IMR-90 (cell line): ENCODE measurements at regions not wholly inside any gene's neighbourhood (a gene's known extent, or its start where the extent isn't known, plus 50 kb on each side); places are given as distances from the start of the nearest gene placed in this dataset.

ENCODE experiments used
- ATAC-seq: fragments of 200-7000 bp; cut with Tn5 transposase; 2 replicates; pipeline ENCODE4 v1.9.1; 2020; ENCODE audit warnings: low read depth, mild to moderate bottlenecking, moderate library complexity
- BruUV-seq: library from RNA; stranded (reverse); fragments of 400-500 nt; replicated peaks from 2 replicates; lab custom pipeline; 2021; lab: Mats Ljungman, UMichigan
- CTCF ChIA-PET: fragments of 300-600 bp; formaldehyde crosslinking; extraction: SDS; loops from one replicate; lab custom pipeline; 2021; ENCODE audit warnings: antibody characterized with exemption; lab: Yijun Ruan, JAX
- POLR2A ChIA-PET: fragments of 300-600 bp; sonication (Branson Sonifier 250); formaldehyde crosslinking; loops from one replicate; lab custom pipeline; 2022; ENCODE audit warnings: antibody characterized with exemption; ENCODE audit not compliant: unreplicated experiment; lab: Charles Lee
- DNase-seq: peaks from one replicate; pipeline ENCODE4 v3.0.0; 2013
- H2AFZ ChIP-seq: replicated peaks from 2 replicates; pipeline ENCODE3; 2013; ENCODE audit warnings: low read length, mild to moderate bottlenecking; ENCODE audit not compliant: poor library complexity
- H2AK5ac ChIP-seq: 2 replicates; pipeline ENCODE4 v1.6.1; 2013; ENCODE audit warnings: low read depth, low read length, inconsistent platforms
- H2AK9ac ChIP-seq: replicated peaks from 2 replicates; pipeline ENCODE3; 2013; ENCODE audit warnings: mild to moderate bottlenecking, low read depth, low read length, moderate library complexity; ENCODE audit not compliant: poor library complexity
- H2BK120ac ChIP-seq: 2 replicates; pipeline ENCODE4 v1.6.1; 2013; ENCODE audit warnings: low read depth, low read length, inconsistent platforms
- H2BK15ac ChIP-seq: 3 replicates; pipeline ENCODE4 v1.6.1; 2013; ENCODE audit warnings: low read depth, low read length, inconsistent platforms
- H2BK20ac ChIP-seq: 2 replicates; pipeline ENCODE4 v1.6.1; 2013; ENCODE audit warnings: low read depth, mild to moderate bottlenecking, inconsistent platforms, low read length, moderate library complexity
- H2BK5ac ChIP-seq: 2 replicates; pipeline ENCODE4 v1.6.1; 2013; ENCODE audit warnings: mild to moderate bottlenecking, low read depth, low read length, inconsistent platforms; ENCODE audit not compliant: poor library complexity, severe bottlenecking
- H3K14ac ChIP-seq: replicated peaks from 2 replicates; pipeline ENCODE4 v1.6.1; 2013; ENCODE audit warnings: low read depth, low read length, inconsistent platforms
- H3K18ac ChIP-seq: 2 replicates; pipeline ENCODE4 v1.6.1; 2013; ENCODE audit warnings: low read depth, low read length, control low read depth
- H3K23ac ChIP-seq: 2 replicates; pipeline ENCODE4 v1.6.1; 2013; ENCODE audit warnings: low read depth, low read length, inconsistent platforms
- H3K27ac ChIP-seq: 2 replicates; pipeline ENCODE4 v1.5.1; 2013; ENCODE audit warnings: mild to moderate bottlenecking, control low read depth, low read length; ENCODE audit not compliant: insufficient read depth
- H3K27me3 ChIP-seq: 2 replicates; pipeline ENCODE4 v1.6.1; 2013; ENCODE audit warnings: low read length; ENCODE audit not compliant: control insufficient read depth, insufficient read depth
- H3K36me3 ChIP-seq: 2 replicates; pipeline ENCODE4 v1.6.1; 2013; ENCODE audit warnings: low read length, mixed read lengths; ENCODE audit not compliant: control insufficient read depth, insufficient read depth
- H3K4ac ChIP-seq: 2 replicates; pipeline ENCODE4 v1.6.1; 2013; ENCODE audit warnings: low read depth, low read length, inconsistent platforms
- H3K4me1 ChIP-seq: 2 replicates; pipeline ENCODE4 v1.6.1; 2013; ENCODE audit warnings: low read length, mixed read lengths; ENCODE audit not compliant: control insufficient read depth, insufficient read depth
- H3K4me2 ChIP-seq: 2 replicates; pipeline ENCODE4 v1.6.1; 2013; ENCODE audit warnings: low read depth, mild to moderate bottlenecking, control low read depth, low read length, moderate library complexity
- H3K4me3 ChIP-seq: 2 replicates; pipeline ENCODE4 v1.5.1; 2013; ENCODE audit warnings: low read depth, mild to moderate bottlenecking, control low read depth, low read length, moderate library complexity; ENCODE audit not compliant: insufficient read depth
- H3K56ac ChIP-seq: 2 replicates; pipeline ENCODE4 v1.6.1; 2013; ENCODE audit warnings: low read length, inconsistent platforms; ENCODE audit not compliant: insufficient read depth; ENCODE audit errors: extremely low read depth
- H3K79me1 ChIP-seq, 2 experiments: 2 replicates each; pipeline ENCODE4 v1.6.1; 2013; ENCODE audit warnings: low read length in 2 of 2, inconsistent platforms in 1 of 2, low read depth in 1 of 2
- H3K9ac ChIP-seq: 2 replicates; pipeline ENCODE4 v1.6.1; 2013; ENCODE audit warnings: low read depth, low read length, control low read depth
- H3K9me1 ChIP-seq: 2 replicates; pipeline ENCODE4 v1.6.1; 2013; ENCODE audit warnings: low read length, inconsistent platforms; ENCODE audit not compliant: insufficient read depth
- H3K9me3 ChIP-seq: 2 replicates; pipeline ENCODE4 v1.6.1; 2013; ENCODE audit warnings: low read length; ENCODE audit not compliant: control insufficient read depth, insufficient read depth
- H4K20me1 ChIP-seq: 2 replicates; pipeline ENCODE4 v1.6.1; 2013; ENCODE audit warnings: low read length, inconsistent platforms; ENCODE audit not compliant: insufficient read depth
- H4K5ac ChIP-seq: 2 replicates; pipeline ENCODE4 v1.6.1; 2013; ENCODE audit warnings: mild to moderate bottlenecking, low read depth, low read length, control low read depth
- H4K8ac ChIP-seq, 2 experiments: 2 replicates each; pipeline ENCODE4 v1.6.1; 2013; ENCODE audit warnings: low read depth in 2 of 2, low read length in 2 of 2, control low read depth in 1 of 2, inconsistent platforms in 1 of 2
- H4K91ac ChIP-seq: 2 replicates; pipeline ENCODE4 v1.6.1; 2013; ENCODE audit warnings: low read depth, low read length, inconsistent platforms; ENCODE audit not compliant: insufficient read depth
- BHLHE40 ChIP-seq: fragments of 150-350 bp; IDR thresholded peaks from 2 replicates; pipeline ENCODE4 v1.6.1; 2016; ENCODE audit warnings: mild to moderate bottlenecking, low read depth, low read length
- CEBPB ChIP-seq: IDR thresholded peaks from 2 replicates; pipeline ENCODE4 v1.6.1; 2012; ENCODE audit warnings: low read depth, low read length, improper control_type of control experiment
- CHD1 ChIP-seq: IDR thresholded peaks from 2 replicates; pipeline ENCODE4 v1.6.1; 2012; ENCODE audit warnings: low read depth, low read length, improper control_type of control experiment
- FOS ChIP-seq: fragments of 150-350 bp; IDR thresholded peaks from 2 replicates; pipeline ENCODE4 v1.6.1; 2016; ENCODE audit warnings: low read depth, low read length
- MAFK ChIP-seq: IDR thresholded peaks from 2 replicates; pipeline ENCODE4 v1.6.1; 2012; ENCODE audit warnings: low read depth, low read length, improper control_type of control experiment
- MAZ ChIP-seq: IDR thresholded peaks from 2 replicates; pipeline ENCODE4 v1.6.1; 2012; ENCODE audit warnings: low read depth, mild to moderate bottlenecking, low read length, improper control_type of control experiment, moderate library complexity, borderline replicate concordance
- MXI1 ChIP-seq: IDR thresholded peaks from 2 replicates; pipeline ENCODE4 v1.6.1; 2012; ENCODE audit warnings: low read depth, mild to moderate bottlenecking, low read length, moderate library complexity, borderline replicate concordance
- NFE2L2 ChIP-seq: fragments of 150-350 bp; IDR thresholded peaks from 2 replicates; pipeline ENCODE4 v1.6.1; 2016; ENCODE audit warnings: low read depth, mild to moderate bottlenecking, low read length
- POLR2A ChIP-seq: IDR thresholded peaks from 2 replicates; pipeline ENCODE4 v1.6.1; 2012; ENCODE audit warnings: mild to moderate bottlenecking, low read depth, low read length
- RAD21 ChIP-seq: IDR thresholded peaks from 2 replicates; pipeline ENCODE4 v1.6.1; 2012; ENCODE audit warnings: low read length, improper control_type of control experiment
- RCOR1 ChIP-seq: IDR thresholded peaks from 2 replicates; pipeline ENCODE4 v1.6.1; 2012; ENCODE audit warnings: mild to moderate bottlenecking, low read length, improper control_type of control experiment; ENCODE audit not compliant: insufficient replicate concordance
- RFX5 ChIP-seq: IDR thresholded peaks from 2 replicates; pipeline ENCODE4 v1.8.0; 2012; ENCODE audit warnings: low read depth, mild to moderate bottlenecking, low read length, moderate library complexity
- SMC3 ChIP-seq: fragments of 150-350 bp; IDR thresholded peaks from 2 replicates; pipeline ENCODE4 v1.6.1; 2016; ENCODE audit warnings: low read depth, mild to moderate bottlenecking, antibody characterized with exemption, low read length, moderate library complexity
- dilution Hi-C: fragments of 300-500 bp; cut with HindIII; formaldehyde crosslinking; loops from one replicate; pipeline ENCODE4 v1.14.3; 2018; ENCODE audit warnings: low sequenced_read_pairs; ENCODE audit not compliant: unreplicated experiment
- in situ Hi-C: fragments of 300-500 bp; cut with MboI; formaldehyde crosslinking; loops from 3 replicates; pipeline ENCODE4 v1.14.3; 2019; ENCODE audit warnings: low sequenced_read_pairs, inconsistent platforms, mixed read lengths
- intact Hi-C: fragments of 100-400 bp; cut with micrococcal nuclease; formaldehyde crosslinking; loops from 2 replicates; pipeline ENCODE4 v1.10.0; 2022
- TF ChIP-seq, protein P1 (sequence below): fragments of 150-350 bp; IDR thresholded peaks from 2 replicates; pipeline ENCODE4 v1.6.1; 2016; ENCODE audit warnings: low read depth, mild to moderate bottlenecking, low read length, moderate library complexity, borderline replicate concordance
- TF ChIP-seq, protein P2 (sequence below): fragments of 150-350 bp; IDR thresholded peaks from 2 replicates; pipeline ENCODE4 v1.6.1; 2017; ENCODE audit warnings: mild to moderate bottlenecking, antibody characterized with exemption, low read length, low read depth
- TF ChIP-seq, protein P3 (sequence below): conservative IDR thresholded peaks from 2 replicates; pipeline ENCODE4 v1.5.1; 2012; ENCODE audit warnings: mild to moderate bottlenecking, low read depth, low read length, improper control_type of control experiment

- H2AFZ ChIP-seq: no peak overlapping the region
- H2BK20ac ChIP-seq: no peak overlapping the region
- H3K27ac ChIP-seq: no peak overlapping the region
- H3K56ac ChIP-seq: no peak overlapping the region
- H3K36me3 ChIP-seq: no peaks in the 10 kb centered on the region
- ChIA-PET CTCF (interaction anchor here (0.6 kb wide), 1 partner anchor 1535 kb away, joined by 3 read pairs; no protein-coding TSS in a partner anchor), POLR2A (no interaction called here)
- in situ Hi-C loops: no loop called here
- ATAC-seq (no peak), DNase-seq (no peak)
- H2AK9ac ChIP-seq: no peak overlapping the region
- H3K4me1 ChIP-seq: no peaks in the 10 kb centered on the region
- TF ChIP-seq, protein P1, sequence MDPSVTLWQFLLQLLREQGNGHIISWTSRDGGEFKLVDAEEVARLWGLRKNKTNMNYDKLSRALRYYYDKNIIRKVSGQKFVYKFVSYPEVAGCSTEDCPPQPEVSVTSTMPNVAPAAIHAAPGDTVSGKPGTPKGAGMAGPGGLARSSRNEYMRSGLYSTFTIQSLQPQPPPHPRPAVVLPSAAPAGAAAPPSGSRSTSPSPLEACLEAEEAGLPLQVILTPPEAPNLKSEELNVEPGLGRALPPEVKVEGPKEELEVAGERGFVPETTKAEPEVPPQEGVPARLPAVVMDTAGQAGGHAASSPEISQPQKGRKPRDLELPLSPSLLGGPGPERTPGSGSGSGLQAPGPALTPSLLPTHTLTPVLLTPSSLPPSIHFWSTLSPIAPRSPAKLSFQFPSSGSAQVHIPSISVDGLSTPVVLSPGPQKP: no peak
- no peak for TF ChIP-seq RAD21
- TF ChIP-seq MXI1: no peak
- TF ChIP-seq FOS: no peak
- no peak for TF ChIP-seq BHLHE40
- no peak for TF ChIP-seq SMC3
- TF ChIP-seq POLR2A: no peak
- TF ChIP-seq NFE2L2: no peak
- TF ChIP-seq MAZ: no peak
- TF ChIP-seq CHD1: no peak
- TF ChIP-seq, protein P2, sequence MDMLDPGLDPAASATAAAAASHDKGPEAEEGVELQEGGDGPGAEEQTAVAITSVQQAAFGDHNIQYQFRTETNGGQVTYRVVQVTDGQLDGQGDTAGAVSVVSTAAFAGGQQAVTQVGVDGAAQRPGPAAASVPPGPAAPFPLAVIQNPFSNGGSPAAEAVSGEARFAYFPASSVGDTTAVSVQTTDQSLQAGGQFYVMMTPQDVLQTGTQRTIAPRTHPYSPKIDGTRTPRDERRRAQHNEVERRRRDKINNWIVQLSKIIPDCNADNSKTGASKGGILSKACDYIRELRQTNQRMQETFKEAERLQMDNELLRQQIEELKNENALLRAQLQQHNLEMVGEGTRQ: no peak
- TF ChIP-seq MAFK: no peak
- TF ChIP-seq, protein P3, sequence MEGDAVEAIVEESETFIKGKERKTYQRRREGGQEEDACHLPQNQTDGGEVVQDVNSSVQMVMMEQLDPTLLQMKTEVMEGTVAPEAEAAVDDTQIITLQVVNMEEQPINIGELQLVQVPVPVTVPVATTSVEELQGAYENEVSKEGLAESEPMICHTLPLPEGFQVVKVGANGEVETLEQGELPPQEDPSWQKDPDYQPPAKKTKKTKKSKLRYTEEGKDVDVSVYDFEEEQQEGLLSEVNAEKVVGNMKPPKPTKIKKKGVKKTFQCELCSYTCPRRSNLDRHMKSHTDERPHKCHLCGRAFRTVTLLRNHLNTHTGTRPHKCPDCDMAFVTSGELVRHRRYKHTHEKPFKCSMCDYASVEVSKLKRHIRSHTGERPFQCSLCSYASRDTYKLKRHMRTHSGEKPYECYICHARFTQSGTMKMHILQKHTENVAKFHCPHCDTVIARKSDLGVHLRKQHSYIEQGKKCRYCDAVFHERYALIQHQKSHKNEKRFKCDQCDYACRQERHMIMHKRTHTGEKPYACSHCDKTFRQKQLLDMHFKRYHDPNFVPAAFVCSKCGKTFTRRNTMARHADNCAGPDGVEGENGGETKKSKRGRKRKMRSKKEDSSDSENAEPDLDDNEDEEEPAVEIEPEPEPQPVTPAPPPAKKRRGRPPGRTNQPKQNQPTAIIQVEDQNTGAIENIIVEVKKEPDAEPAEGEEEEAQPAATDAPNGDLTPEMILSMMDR: no peak
- TF ChIP-seq RCOR1: no peak
- no peak for TF ChIP-seq CEBPB
- no peak for TF ChIP-seq RFX5
- no peak overlapping the region for H3K4ac ChIP-seq
- H2AK5ac ChIP-seq: no peak overlapping the region
- H3K23ac ChIP-seq: no peak overlapping the region
- no peak overlapping the region for H3K14ac ChIP-seq
- no peaks in the 10 kb centered on the region for H3K27me3 ChIP-seq
- H2BK5ac ChIP-seq: no peak overlapping the region
- H3K79me1 ChIP-seq: no peaks in the 10 kb centered on the region
- intact Hi-C loops: no loop called here
- H2BK15ac ChIP-seq: no peak overlapping the region
- H3K4me3 ChIP-seq: no peak overlapping the region
- peaks cover 2% of the 10 kb centered on the region; the same call in 1 of the 2 replicates for H3K9me3 ChIP-seq
- H3K9ac ChIP-seq: no peak overlapping the region
- dilution Hi-C loops: no loop called here
- H4K5ac ChIP-seq: no peak overlapping the region
- H4K91ac ChIP-seq: no peak overlapping the region
- no peak overlapping the region for H3K4me2 ChIP-seq
- H4K20me1 ChIP-seq: no peaks in the 10 kb centered on the region
- BruUV-seq: no TSS peak
- H3K9me1 ChIP-seq: no peaks in the 10 kb centered on the region
- no peak overlapping the region for H3K18ac ChIP-seq
- H4K8ac ChIP-seq: no peak overlapping the region
- H2BK120ac ChIP-seq: no peak overlapping the region
Measured at GRCh38 chr3:181630853-181631252, 80.9 kb upstream of the SOX2 start.
